Vagina (tissue), 2 donors: ENCODE measurements at regions not wholly inside any gene's neighbourhood (a gene's known extent, or its start where the extent isn't known, plus 50 kb on each side); places are given as distances from the start of the nearest gene placed in this dataset.

Experiments
- CTCF ChIP-seq, 3 experiments: fragments of 450-650 bp in 2 of 3; fragments of 200-600 bp in 1 of 3; sonication (generic) in 1 of 3; IDR thresholded peaks; one replicate each; pipeline ENCODE4 v1.5.1; 2017 to 2019; ENCODE audit warnings: antibody characterized with exemption in 3 of 3, mild to moderate bottlenecking in 2 of 3, moderate library complexity in 2 of 3
- POLR2A ChIP-seq, 2 donors: fragments of 450-650 bp; IDR thresholded peaks; one replicate each; pipeline ENCODE4 v1.6.1; 2017; ENCODE audit warnings: antibody characterized with exemption in 2 of 2, mild to moderate bottlenecking in 2 of 2, moderate library complexity in 2 of 2
- POLR2AphosphoS5 ChIP-seq, 2 donors: sonication (generic); formaldehyde crosslinking; IDR thresholded peaks; one replicate each; pipeline ENCODE4 v1.9.0; 2017; ENCODE audit warnings: antibody characterized with exemption in 2 of 2, mild to moderate bottlenecking in 2 of 2, low read depth in 1 of 2; ENCODE audit not compliant: insufficient read depth in 1 of 2

- no peak for TF ChIP-seq CTCF (IDR thresholded peaks at IDR 0.05)
- no peak for TF ChIP-seq POLR2A (IDR thresholded peaks at IDR 0.05)
- no peak for TF ChIP-seq POLR2AphosphoS5 (IDR thresholded peaks at IDR 0.05; ENCODE audit: insufficient read depth in 1 of 2, low read depth in 1 of 2)
Observed at GRCh38 chrX:80929251-80929650, 119.6 kb upstream of the BRWD3 start.
